ENCODE measurements at regions not wholly inside any gene's neighbourhood (a gene's known extent, or its start where the extent isn't known, plus 50 kb on each side); places are given as distances from the start of the nearest gene placed in this dataset.

DNA sequence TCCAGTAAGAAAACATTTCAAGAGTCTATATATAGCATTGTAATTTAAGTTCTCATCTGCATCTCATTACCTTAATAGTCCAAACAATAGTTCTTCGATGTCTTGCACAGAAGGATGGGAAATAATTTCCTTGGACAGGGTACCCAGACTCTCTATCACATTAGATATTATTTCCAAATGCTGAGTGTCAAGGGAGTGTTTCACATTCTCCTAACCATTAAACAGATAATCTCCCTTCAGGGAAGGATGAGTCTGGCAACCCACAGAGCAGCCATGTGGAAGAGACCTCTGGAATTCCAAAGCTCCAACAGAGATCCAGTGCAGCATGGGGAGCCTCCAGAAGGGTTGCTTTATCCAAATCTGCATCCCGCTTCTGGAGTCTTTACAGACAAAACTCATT lies 89.6 kb downstream of the FZD1 start:
- TF ChIP-seq CTCF (IDR thresholded peaks at IDR 0.05) (no peak), POLR2AphosphoS5 (IDR thresholded peaks at IDR 0.05) (no peak), POLR2A (IDR thresholded peaks at IDR 0.05) (no peak)

Data from suprapubic skin (tissue), 4 donors.